Activated CD8-positive, alpha-beta memory T cell treated with anti-CD3 and anti-CD28 coated beads, Interleukin-2, amount 50 U/mL, for 1 hour (primary cell): ENCODE measurements at regions not wholly inside any gene's neighbourhood (a gene's known extent, or its start where the extent isn't known, plus 50 kb on each side); places are given as distances from the start of the nearest gene placed in this dataset.
"Not testable (repeated sequence)": the region's sequence is repeated elsewhere in the genome, so short reads cannot be mapped to it uniquely, and the experiment has no call there.

Source experiments
- DNase-seq: peaks from one replicate; pipeline ENCODE4 v3.0.0-alpha.2; 2020; ENCODE audit errors: extremely low read depth

GRCh38 chr18:77329651-77330050 is 80.0 kb downstream of the GALR1 start:
- DNase-seq: no peak

GRCh38 chr18:77334876-77335275 is 85.2 kb downstream of the GALR1 start:
- no peak for DNase-seq

DNA sequence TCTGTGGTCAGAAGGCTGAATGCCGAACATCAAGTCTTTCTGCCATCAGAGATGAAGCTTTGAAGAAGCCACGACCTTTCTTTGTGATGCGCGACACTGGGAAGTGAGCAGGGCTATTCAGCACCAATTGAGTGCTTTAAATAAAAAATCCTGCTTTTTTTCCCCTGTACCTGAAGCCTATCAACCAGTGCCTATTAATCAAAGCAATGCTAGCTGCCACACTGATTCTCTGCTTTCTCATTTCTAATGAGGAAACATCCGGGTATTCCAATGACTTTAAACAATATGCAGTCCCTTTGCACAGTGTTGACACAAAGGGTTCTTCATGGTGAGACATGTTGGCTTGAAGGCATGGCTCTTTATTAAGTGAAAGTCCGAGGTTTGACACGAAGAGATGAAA is 88.0 kb downstream of the GALR1 start:
- no peak for DNase-seq

- DNase-seq: no peak
Measured at GRCh38 chr18:77339093-77339492, 89.4 kb downstream of the GALR1 start.

- no peak for DNase-seq
Measured at GRCh38 chr18:77339623-77340022, 90.0 kb downstream of the GALR1 start.

DNA sequence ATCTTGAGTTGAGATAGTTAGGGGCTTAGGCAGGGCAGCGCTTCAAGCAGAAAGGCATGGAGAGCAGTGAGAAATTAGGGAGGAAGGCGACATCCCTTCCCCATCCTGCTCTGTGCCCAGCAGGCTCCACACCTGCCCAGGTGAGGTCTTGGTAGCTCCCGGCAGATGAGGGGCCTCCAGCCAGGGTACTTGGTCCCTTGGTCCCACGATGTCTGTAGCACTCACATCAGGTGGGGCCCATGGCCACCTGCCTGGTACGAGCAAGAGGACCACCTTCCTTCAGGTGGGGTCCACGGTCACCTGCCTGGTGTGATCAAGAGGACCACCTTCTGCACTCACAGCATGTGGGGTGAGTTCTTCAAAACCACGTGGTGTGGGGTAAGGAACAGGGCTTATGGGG is 91.2 kb downstream of the GALR1 start:
- no peak for DNase-seq

GRCh38 chr18:77341527-77342325 is 92.1 kb downstream of the GALR1 start:
- no peak for DNase-seq

GRCh38 chr18:77342736-77343135 is 93.1 kb downstream of the GALR1 start:
- no peak for DNase-seq

- no peak for DNase-seq
Measured at GRCh38 chr18:77343846-77344510, 94.3 kb downstream of the GALR1 start.

GRCh38 chr18:77344786-77345500 is 95.3 kb downstream of the GALR1 start:
- DNase-seq: no peak

DNA sequence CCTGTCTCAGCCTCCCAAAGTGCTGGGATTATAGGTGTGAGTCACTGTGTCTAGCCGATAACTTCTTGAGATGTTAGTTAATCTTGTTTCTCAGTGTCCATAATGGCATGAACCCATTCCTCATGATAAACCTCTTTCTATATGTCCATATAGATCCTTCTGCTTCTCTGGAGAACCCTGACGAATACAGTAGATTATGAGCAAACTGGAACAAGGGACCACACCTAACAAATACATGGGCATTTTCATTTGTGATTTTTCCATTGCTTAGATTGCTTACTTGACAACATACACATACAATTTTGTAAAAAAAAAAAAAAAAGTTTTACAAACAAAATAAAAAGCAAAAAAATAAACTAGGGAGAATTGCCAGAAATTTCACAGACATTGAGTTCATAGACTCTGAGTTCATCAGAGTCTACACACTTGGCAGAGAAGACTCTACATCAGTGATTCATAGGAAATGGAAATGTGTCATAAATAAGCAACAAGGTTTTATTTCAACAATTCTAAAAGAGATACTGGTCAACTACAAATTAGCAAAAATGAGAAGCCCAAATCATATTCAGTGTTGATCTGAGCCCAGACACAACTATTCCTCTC is 96.7 kb downstream of the GALR1 start:
- no peak for DNase-seq

GRCh38 chr18:77353349-77353748 is 103.7 kb downstream of the GALR1 start:
- DNase-seq: not testable (repeated sequence)

DNA sequence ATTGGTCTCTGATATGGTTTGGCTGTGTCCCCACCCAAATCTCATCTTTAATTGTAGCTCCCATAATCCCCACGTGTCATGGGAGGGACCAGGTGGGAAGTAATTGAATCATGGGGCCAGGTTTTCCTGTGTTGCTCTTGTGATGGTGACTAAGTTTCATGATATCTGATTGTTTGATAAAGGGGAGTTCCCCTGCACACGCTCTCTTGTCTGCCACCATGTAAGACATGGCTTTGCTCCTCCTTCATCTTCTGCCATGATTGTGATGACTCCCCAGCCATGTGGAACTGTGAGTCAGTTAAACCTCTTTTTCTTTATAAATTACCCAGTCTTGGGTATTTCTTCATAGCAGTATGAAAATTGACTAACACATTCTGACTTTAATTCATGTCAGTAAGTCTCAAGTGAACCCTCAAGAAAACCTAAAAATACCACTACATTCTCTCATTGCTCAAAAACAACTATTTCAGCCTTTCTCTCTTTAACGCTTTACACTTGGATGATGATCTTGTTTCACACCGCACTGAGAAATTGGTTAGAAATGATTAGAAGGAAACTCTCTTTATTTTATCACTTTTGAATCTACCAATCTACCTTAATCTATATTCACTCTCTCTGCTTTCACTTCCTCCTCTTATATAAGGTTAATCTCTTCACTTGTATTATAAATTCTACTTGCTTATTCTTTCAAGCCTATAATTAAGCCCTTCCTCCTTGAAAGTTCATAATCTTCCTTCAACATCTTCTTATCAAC is 110.1 kb downstream of the GALR1 start:
- DNase-seq: no peak

GRCh38 chr18:77360315-77361190 is 110.9 kb downstream of the GALR1 start:
- no peak for DNase-seq

DNA sequence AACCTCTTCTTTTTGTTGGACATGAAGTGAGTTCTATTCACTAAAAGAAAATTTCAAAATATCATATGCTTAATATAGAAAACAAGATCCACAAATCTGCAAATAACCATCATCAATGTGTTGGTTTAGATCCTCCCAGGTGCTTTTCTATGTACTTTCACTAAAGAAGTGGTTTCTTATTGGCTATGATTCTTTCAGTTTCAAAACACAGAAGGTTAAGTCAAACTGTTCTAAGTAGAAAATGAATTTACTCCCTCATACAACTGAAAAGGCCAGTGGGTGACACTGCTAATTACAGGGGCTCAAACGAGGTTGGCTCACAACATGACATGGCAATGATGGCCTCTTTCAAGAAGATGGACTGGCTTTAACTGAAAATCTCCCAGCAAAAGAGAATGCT is 111.7 kb downstream of the GALR1 start:
- no peak for DNase-seq

DNA sequence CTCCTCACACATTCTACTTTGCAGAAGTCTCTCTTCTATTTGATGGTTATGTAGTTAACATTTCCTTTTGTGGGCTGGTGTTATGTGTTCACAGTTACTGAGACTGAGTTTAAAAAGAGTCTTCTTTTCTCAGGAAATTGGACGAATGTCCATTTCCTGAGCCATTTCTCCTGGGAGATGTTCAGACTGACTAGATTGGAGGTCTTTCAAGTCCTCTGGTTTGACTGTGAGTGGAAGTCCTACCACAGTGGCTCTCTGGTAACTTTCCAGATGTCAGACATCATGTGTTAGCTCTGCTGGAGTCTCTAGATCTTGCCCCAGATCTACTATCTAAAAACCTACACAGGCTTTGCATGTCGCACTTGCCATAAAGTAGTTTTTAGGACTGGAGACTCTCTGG is 116.0 kb downstream of the GALR1 start:
- DNase-seq: no peak

DNA sequence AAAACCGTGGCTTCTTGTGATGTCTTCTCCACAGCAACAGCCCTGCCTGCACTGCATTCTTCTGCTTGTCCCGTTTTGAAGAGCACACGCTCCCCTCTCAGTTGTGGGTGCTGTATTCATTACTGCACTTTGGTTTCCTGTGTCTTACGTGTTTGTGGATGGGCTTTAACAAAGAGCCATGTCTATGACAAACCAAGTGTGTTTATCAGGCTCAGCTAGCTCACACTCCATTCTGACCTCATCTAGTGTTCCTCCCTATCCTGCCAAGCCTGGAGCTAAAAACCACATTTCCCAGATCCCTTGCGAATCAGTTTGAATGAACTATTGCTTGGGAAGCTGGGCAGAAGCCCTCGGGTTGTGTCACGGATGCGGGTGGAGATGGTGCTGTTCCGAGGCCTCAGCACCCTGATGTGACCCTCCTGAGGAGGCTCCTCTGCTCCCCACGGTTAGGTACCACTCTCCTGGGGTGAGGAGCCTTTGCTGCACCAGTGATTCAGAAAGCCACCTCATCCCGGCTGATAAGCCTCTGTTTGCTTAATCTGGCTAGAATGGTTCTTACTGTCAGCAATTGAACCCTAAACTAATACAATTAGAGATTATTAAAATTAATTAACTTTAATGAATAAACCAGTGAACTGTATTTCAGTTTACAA is 116.5 kb downstream of the GALR1 start:
- no peak for DNase-seq

- no peak for DNase-seq
Measured at GRCh38 chr18:77366720-77367641, 117.3 kb downstream of the GALR1 start.

DNA sequence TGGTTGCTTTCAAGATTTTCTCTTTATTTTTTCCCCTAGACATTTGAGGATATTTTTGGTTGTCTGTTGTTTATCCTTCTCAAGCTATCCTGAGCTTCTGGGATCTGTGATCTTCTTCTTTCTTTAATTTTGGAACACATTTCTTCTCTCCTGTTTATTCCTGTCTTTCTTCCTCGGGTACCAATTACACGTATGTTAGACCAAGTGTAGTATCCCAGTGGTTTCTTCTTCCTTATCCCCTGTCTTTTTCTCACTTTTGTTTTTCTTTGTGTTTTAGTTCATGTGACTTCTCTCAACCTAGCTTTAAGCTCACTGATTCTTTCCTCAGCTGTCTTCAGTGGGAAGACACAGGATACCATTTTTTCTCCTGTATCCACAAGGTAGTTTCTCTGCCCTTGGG is 120.0 kb downstream of the GALR1 start:
- DNase-seq: no peak
